SK-N-SH (cell line): ENCODE measurements at regions not wholly inside any gene's neighbourhood (a gene's known extent, or its start where the extent isn't known, plus 50 kb on each side); places are given as distances from the start of the nearest gene placed in this dataset.

Source experiments
- CTCF ChIA-PET: fragments of 300-600, 350-600 bp; formaldehyde crosslinking; extraction: SDS; loops from one replicate; lab custom pipeline; 2021; lab: Yijun Ruan, JAX
- POLR2A ChIA-PET: fragments of 350-600 bp; sonication (Branson Sonifier 250); formaldehyde crosslinking; extraction: SDS; loops from one replicate; lab custom pipeline; 2020; ENCODE audit warnings: antibody characterized with exemption, inconsistent platforms; lab: Yijun Ruan, JAX
- DNase-seq: peaks from one replicate; pipeline ENCODE4 v3.0.0; 2012
- H2AFZ ChIP-seq: fragments of 200-600 bp; sonication (generic); 2 replicates; pipeline ENCODE4 v1.8.1; 2016; ENCODE audit warnings: antibody characterized with exemption, mild to moderate bottlenecking, low read depth
- H3F3A ChIP-seq: fragments of 200-600 bp; sonication (generic); replicated peaks from 2 replicates; pipeline ENCODE3; 2016; ENCODE audit warnings: antibody characterized with exemption, mild to moderate bottlenecking; ENCODE audit not compliant: insufficient read depth
- H3K27ac ChIP-seq, 2 experiments: fragments of 200-500 bp in 1 of 2; fragments of 200-600 bp in 1 of 2; sonication (Bioruptor generic) in 1 of 2; sonication (generic), shearing (Covaris generic) in 1 of 2; 2 replicates each; pipeline versions ENCODE4 v1.5.1 to v1.6.1; 2014 to 2016; ENCODE audit warnings: low read depth in 2 of 2, inconsistent platforms in 1 of 2, low read length in 1 of 2, mild to moderate bottlenecking in 1 of 2, mixed read lengths in 1 of 2
- H3K27me3 ChIP-seq: fragments of 200-600 bp; sonication (generic), shearing (Covaris generic); 2 replicates; pipeline ENCODE4 v1.6.1; 2016; ENCODE audit warnings: mixed run types; ENCODE audit not compliant: insufficient read depth
- H3K36me3 ChIP-seq, 2 experiments: fragments of 200-500 bp in 1 of 2; fragments of 200-600 bp in 1 of 2; sonication (Bioruptor generic) in 1 of 2; sonication (generic) in 1 of 2; replicated peaks in 1 of 2; 2 replicates each; pipeline versions ENCODE3 to v1.5.1; 2014 to 2016; ENCODE audit warnings: low read length in 1 of 2, mild to moderate bottlenecking in 1 of 2; ENCODE audit not compliant: insufficient read depth in 2 of 2, control insufficient read depth in 1 of 2
- H3K4me1 ChIP-seq, 2 experiments: fragments of 200-500 bp in 1 of 2; fragments of 200-600 bp in 1 of 2; sonication (Bioruptor generic) in 1 of 2; sonication (generic), shearing (Covaris generic) in 1 of 2; 2 replicates each; pipeline versions ENCODE4 v1.5.1 to v1.6.1; 2014 to 2016; ENCODE audit warnings: low read depth in 1 of 2, low read length in 1 of 2, mixed run types in 1 of 2; ENCODE audit not compliant: insufficient read depth in 2 of 2, control insufficient read depth in 1 of 2
- H3K4me2 ChIP-seq: fragments of 200-600 bp; sonication (generic), shearing (Covaris generic); 2 replicates; pipeline ENCODE4 v1.6.1; 2017; ENCODE audit warnings: mixed run types
- H3K4me3 ChIP-seq, 2 experiments: fragments of 200-500 bp in 1 of 2; fragments of 200-600 bp in 1 of 2; sonication (Bioruptor generic) in 1 of 2; sonication (generic), shearing (Covaris generic) in 1 of 2; 2 replicates each; pipeline versions ENCODE4 v1.5.1 to v1.8.1; 2014 to 2016; ENCODE audit warnings: low read depth in 2 of 2, inconsistent platforms in 1 of 2, low read length in 1 of 2, mild to moderate bottlenecking in 1 of 2, mixed read lengths in 1 of 2, moderate library complexity in 1 of 2
- H3K79me2 ChIP-seq: fragments of 200-600 bp; sonication (generic); 2 replicates; pipeline ENCODE4 v1.8.1; 2017; ENCODE audit warnings: mild to moderate bottlenecking; ENCODE audit not compliant: insufficient read depth
- H3K9ac ChIP-seq: fragments of 200-600 bp; sonication (generic); 2 replicates; pipeline ENCODE4 v1.6.1; 2017; ENCODE audit warnings: mixed run types
- H3K9me2 ChIP-seq: fragments of 200-600 bp; sonication (generic); 2 replicates; pipeline ENCODE4 v1.6.1; 2017; ENCODE audit warnings: mixed run types
- H3K9me3 ChIP-seq: fragments of 200-600 bp; sonication (generic); 2 replicates; pipeline ENCODE4 v1.6.1; 2017; ENCODE audit warnings: mixed run types, mild to moderate bottlenecking, moderate library complexity
- H4K20me1 ChIP-seq: fragments of 200-600 bp; sonication (generic); 2 replicates; pipeline ENCODE4 v1.6.1; 2017; ENCODE audit warnings: mild to moderate bottlenecking, mixed run types; ENCODE audit not compliant: insufficient read depth
- CHD2 ChIP-seq: fragments of 150-350 bp; IDR thresholded peaks from 2 replicates; pipeline ENCODE4 v1.6.1; 2018; ENCODE audit warnings: low read length; ENCODE audit not compliant: partially characterized antibody
- FOXJ3 ChIP-seq: sonication (generic); formaldehyde crosslinking; IDR thresholded peaks from 2 replicates; pipeline ENCODE4 v1.5.1; 2020; ENCODE audit warnings: mild to moderate bottlenecking, missing genetic modification reagents
- NFIC ChIP-seq: IDR thresholded peaks from 2 replicates; pipeline ENCODE4 v1.4.0; 2012; ENCODE audit warnings: borderline replicate concordance
- NRF1 ChIP-seq: IDR thresholded peaks from 2 replicates; pipeline ENCODE4 v1.6.1; 2012; ENCODE audit warnings: low read depth, mild to moderate bottlenecking, low read length
- TAF1 ChIP-seq: IDR thresholded peaks from 2 replicates; pipeline ENCODE4 v1.6.1; 2012; ENCODE audit warnings: low read depth, mild to moderate bottlenecking, low read length, moderate library complexity, borderline replicate concordance
- TEAD4 ChIP-seq: IDR thresholded peaks from 2 replicates; pipeline ENCODE4 v1.4.0; 2012; ENCODE audit warnings: mild to moderate bottlenecking, borderline replicate concordance; ENCODE audit not compliant: insufficient read depth
- WGBS: methylation state at CpG from one replicate; pipeline ENCODE4 v1.1.6; 2017; ENCODE audit warnings: low lambda C conversion rate; 5-methylcytosine and 5-hydroxymethylcytosine counted together
- TF ChIP-seq, protein P1 (sequence below): IDR thresholded peaks from 2 replicates; pipeline ENCODE4 v1.4.0; 2012; ENCODE audit warnings: low read depth, borderline replicate concordance
- TF ChIP-seq, protein P2 (sequence below): IDR thresholded peaks from 2 replicates; pipeline ENCODE4 v1.6.1; 2012; ENCODE audit warnings: mild to moderate bottlenecking, low read depth, low read length, moderate library complexity
- TF ChIP-seq, protein P3 (sequence below): fragments of 150-350 bp; IDR thresholded peaks from 2 replicates; pipeline ENCODE4 v1.6.1; 2016; ENCODE audit warnings: mild to moderate bottlenecking, low read depth, low read length
- TF ChIP-seq, protein P4 (sequence below): fragments of 200-600 bp; sonication (generic); IDR thresholded peaks from 2 replicates; pipeline ENCODE4 v1.6.1; 2017; ENCODE audit warnings: antibody characterized with exemption, mild to moderate bottlenecking, moderate library complexity

DNA sequence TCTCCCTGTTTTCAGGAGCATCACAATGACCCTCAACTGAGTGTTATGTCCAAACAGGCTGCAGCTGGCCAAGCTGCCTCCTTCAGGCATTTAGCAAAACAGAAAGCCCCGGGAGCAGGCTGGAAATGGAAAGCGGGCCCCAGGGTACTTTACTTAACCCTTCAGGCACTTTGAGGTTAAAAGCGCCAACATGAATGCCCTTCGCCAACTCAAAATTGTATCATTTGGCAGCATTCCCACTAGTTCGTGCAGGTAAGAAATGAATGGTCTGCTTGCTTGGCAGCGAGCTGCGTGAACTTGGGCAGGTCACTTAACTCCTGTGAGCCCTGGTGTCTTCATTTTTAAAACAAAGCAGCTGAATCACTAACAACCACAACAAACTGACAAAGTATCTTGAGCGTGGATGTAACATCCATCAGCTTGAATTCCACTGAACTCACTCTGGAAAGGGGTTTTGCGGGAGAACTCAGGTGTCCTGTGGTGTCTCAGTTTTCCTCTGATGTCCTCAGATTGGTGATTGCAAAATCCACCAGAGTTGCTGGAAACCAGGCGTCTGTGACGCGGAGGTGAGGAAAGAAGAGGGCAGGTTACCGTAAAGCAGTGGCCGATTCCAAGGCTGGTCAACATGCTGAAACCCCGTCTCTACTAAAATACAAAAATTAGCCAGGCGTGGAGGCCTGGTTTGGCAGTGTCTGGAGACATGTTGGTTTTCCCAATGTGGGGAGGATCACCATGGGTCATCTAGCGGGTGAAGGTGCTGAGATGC lies 118.8 kb upstream of the ZNF217 start:
- Histone ChIP-seq H3K36me3 (no peaks in the 10 kb centered on the region), H3K27me3 (no peaks in the 10 kb centered on the region)

More for the DNA sequence above, 118.8 kb upstream of the ZNF217 start:
- DNase-seq, result no peak
- Histone ChIP-seq H3K27ac (no peak overlapping the region), H3K9ac (no peak overlapping the region), H3K9me2 (no peaks in the 10 kb centered on the region), H3K79me2 (no peaks in the 10 kb centered on the region), H3K4me2 (no peak overlapping the region), H3K4me1 (peaks cover 0 to 8% of the 10 kb centered on the region in 2 experiments; a peak in 2 of 4 replicates), H3K9me3 (no peaks in the 10 kb centered on the region), H3K4me3 (no peak overlapping the region), H3F3A (peaks cover 4% of the 10 kb centered on the region), H2AFZ (no peak overlapping the region), H4K20me1 (no peaks in the 10 kb centered on the region)
- WGBS, result 93% methylated on average over 16 of the region's 17 CpGs
- ChIA-PET CTCF (interaction anchor here (1.2 kb wide), 1 partner anchor 44 kb away, joined by 3 read pairs; no protein-coding TSS in a partner anchor), POLR2A (interaction anchor here (0.5 kb wide), 1 partner anchor 99 kb away, joined by 7 read pairs; no protein-coding TSS in a partner anchor)
- TF ChIP-seq, protein P1, sequence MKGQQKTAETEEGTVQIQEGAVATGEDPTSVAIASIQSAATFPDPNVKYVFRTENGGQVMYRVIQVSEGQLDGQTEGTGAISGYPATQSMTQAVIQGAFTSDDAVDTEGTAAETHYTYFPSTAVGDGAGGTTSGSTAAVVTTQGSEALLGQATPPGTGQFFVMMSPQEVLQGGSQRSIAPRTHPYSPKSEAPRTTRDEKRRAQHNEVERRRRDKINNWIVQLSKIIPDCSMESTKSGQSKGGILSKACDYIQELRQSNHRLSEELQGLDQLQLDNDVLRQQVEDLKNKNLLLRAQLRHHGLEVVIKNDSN, result no peak
- TF ChIP-seq, protein P2, sequence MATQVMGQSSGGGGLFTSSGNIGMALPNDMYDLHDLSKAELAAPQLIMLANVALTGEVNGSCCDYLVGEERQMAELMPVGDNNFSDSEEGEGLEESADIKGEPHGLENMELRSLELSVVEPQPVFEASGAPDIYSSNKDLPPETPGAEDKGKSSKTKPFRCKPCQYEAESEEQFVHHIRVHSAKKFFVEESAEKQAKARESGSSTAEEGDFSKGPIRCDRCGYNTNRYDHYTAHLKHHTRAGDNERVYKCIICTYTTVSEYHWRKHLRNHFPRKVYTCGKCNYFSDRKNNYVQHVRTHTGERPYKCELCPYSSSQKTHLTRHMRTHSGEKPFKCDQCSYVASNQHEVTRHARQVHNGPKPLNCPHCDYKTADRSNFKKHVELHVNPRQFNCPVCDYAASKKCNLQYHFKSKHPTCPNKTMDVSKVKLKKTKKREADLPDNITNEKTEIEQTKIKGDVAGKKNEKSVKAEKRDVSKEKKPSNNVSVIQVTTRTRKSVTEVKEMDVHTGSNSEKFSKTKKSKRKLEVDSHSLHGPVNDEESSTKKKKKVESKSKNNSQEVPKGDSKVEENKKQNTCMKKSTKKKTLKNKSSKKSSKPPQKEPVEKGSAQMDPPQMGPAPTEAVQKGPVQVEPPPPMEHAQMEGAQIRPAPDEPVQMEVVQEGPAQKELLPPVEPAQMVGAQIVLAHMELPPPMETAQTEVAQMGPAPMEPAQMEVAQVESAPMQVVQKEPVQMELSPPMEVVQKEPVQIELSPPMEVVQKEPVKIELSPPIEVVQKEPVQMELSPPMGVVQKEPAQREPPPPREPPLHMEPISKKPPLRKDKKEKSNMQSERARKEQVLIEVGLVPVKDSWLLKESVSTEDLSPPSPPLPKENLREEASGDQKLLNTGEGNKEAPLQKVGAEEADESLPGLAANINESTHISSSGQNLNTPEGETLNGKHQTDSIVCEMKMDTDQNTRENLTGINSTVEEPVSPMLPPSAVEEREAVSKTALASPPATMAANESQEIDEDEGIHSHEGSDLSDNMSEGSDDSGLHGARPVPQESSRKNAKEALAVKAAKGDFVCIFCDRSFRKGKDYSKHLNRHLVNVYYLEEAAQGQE, result no peak
- TF ChIP-seq NRF1, result no peak
- TF ChIP-seq, protein P3, sequence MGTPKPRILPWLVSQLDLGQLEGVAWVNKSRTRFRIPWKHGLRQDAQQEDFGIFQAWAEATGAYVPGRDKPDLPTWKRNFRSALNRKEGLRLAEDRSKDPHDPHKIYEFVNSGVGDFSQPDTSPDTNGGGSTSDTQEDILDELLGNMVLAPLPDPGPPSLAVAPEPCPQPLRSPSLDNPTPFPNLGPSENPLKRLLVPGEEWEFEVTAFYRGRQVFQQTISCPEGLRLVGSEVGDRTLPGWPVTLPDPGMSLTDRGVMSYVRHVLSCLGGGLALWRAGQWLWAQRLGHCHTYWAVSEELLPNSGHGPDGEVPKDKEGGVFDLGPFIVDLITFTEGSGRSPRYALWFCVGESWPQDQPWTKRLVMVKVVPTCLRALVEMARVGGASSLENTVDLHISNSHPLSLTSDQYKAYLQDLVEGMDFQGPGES, result no peak
- TF ChIP-seq, protein P4, sequence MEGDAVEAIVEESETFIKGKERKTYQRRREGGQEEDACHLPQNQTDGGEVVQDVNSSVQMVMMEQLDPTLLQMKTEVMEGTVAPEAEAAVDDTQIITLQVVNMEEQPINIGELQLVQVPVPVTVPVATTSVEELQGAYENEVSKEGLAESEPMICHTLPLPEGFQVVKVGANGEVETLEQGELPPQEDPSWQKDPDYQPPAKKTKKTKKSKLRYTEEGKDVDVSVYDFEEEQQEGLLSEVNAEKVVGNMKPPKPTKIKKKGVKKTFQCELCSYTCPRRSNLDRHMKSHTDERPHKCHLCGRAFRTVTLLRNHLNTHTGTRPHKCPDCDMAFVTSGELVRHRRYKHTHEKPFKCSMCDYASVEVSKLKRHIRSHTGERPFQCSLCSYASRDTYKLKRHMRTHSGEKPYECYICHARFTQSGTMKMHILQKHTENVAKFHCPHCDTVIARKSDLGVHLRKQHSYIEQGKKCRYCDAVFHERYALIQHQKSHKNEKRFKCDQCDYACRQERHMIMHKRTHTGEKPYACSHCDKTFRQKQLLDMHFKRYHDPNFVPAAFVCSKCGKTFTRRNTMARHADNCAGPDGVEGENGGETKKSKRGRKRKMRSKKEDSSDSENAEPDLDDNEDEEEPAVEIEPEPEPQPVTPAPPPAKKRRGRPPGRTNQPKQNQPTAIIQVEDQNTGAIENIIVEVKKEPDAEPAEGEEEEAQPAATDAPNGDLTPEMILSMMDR, result no peak
- TF ChIP-seq NFIC, result no peak
- TF ChIP-seq FOXJ3 (CRISPR knock-in tag), result no peak
- no peak for TF ChIP-seq TAF1
- TF ChIP-seq CHD2, result no peak
- no peak for TF ChIP-seq TEAD4
